Right lobe of liver (tissue), 4 donors: ENCODE measurements at regions not wholly inside any gene's neighbourhood (a gene's known extent, or its start where the extent isn't known, plus 50 kb on each side); places are given as distances from the start of the nearest gene placed in this dataset.

Experiments used
- POLR2A ChIP-seq: fragments of 450-650 bp; IDR thresholded peaks from one replicate; pipeline ENCODE4 v1.6.1; 2017; ENCODE audit warnings: antibody characterized with exemption, mild to moderate bottlenecking
- TF ChIP-seq, protein P1 (sequence below), 4 donors: fragments of 200-600 bp in 3 of 4; fragments of 450-650 bp in 1 of 4; IDR thresholded peaks; one replicate each; pipeline versions ENCODE4 v1.5.1 to v1.8.0; 2016 to 2022; ENCODE audit warnings: antibody characterized with exemption in 4 of 4, mild to moderate bottlenecking in 2 of 4
- donor health status: DM: no; HTN: no; CAD: no.
- donor health status: DM: no; HTN: no; CAD: no.
- donor health status: DM: no; HTN: yes; CAD: no.

DNA sequence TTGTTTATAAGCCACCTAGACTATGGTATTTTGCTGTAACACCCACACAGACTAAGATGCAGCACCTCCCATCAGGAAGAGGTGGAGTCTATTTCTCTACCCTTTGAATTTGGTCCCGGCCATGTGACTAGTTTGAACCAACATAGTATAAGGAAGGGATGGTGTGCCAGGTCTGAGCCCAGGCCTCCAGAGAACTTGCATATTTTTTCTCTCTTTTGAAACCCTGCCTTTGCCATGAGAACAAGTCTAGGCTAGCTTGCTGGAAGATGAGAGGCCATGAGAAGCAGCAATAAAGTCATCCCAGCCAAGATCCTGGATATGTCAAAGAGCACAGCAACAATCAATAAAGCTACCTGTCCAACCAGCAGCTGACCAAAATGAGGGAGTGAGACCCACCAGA lies 63.0 kb upstream of the ANKEF1 start:
- TF ChIP-seq, protein P1, sequence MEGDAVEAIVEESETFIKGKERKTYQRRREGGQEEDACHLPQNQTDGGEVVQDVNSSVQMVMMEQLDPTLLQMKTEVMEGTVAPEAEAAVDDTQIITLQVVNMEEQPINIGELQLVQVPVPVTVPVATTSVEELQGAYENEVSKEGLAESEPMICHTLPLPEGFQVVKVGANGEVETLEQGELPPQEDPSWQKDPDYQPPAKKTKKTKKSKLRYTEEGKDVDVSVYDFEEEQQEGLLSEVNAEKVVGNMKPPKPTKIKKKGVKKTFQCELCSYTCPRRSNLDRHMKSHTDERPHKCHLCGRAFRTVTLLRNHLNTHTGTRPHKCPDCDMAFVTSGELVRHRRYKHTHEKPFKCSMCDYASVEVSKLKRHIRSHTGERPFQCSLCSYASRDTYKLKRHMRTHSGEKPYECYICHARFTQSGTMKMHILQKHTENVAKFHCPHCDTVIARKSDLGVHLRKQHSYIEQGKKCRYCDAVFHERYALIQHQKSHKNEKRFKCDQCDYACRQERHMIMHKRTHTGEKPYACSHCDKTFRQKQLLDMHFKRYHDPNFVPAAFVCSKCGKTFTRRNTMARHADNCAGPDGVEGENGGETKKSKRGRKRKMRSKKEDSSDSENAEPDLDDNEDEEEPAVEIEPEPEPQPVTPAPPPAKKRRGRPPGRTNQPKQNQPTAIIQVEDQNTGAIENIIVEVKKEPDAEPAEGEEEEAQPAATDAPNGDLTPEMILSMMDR (IDR thresholded peaks at IDR 0.05): no peak
- TF ChIP-seq POLR2A: no peak
